GM10248 (cell line): ENCODE measurements at regions not wholly inside any gene's neighbourhood (a gene's known extent, or its start where the extent isn't known, plus 50 kb on each side); places are given as distances from the start of the nearest gene placed in this dataset.

Experiments
- CTCF ChIA-PET: fragments of 300-600 bp; sonication (Branson Sonifier 250); formaldehyde crosslinking; extraction: SDS; loops from one replicate; lab custom pipeline; 2021; ENCODE audit warnings: antibody characterized with exemption; lab: Yijun Ruan, JAX
- POLR2A ChIA-PET: fragments of 350-650 bp; sonication (Branson Sonifier 250); formaldehyde crosslinking; extraction: SDS; loops from one replicate; lab custom pipeline; 2020; ENCODE audit warnings: antibody characterized with exemption; lab: Yijun Ruan, JAX
- DNase-seq: peaks from one replicate; pipeline ENCODE4 v3.0.0; 2012; ENCODE audit errors: extremely low spot score
- CTCF ChIP-seq: IDR thresholded peaks from 2 replicates; pipeline ENCODE4 v1.5.1; 2012; ENCODE audit warnings: mild to moderate bottlenecking, low read depth; ENCODE audit errors: extremely low read depth, missing control alignments, control extremely low read depth

GRCh38 chr1:4019606-4020331 lies 119.7 kb upstream of the C1orf174 start:
- ChIA-PET POLR2A (no interaction called here), CTCF (no interaction called here)
- no peak for DNase-seq
- no peak for TF ChIP-seq CTCF

GRCh38 chr1:4020449-4020848 lies 120.4 kb upstream of the C1orf174 start:
- no peak for DNase-seq
- POLR2A ChIA-PET, result no interaction called here
- TF ChIP-seq CTCF, result no peak
- CTCF ChIA-PET, result no interaction called here

- POLR2A ChIA-PET, result no interaction called here
- CTCF ChIA-PET, result no interaction called here
- no peak for DNase-seq
- no peak for TF ChIP-seq CTCF
Measured at GRCh38 chr1:4021136-4021973, 121.3 kb upstream of the C1orf174 start.

GRCh38 chr1:4021974-4022268 lies 121.8 kb upstream of the C1orf174 start:
- POLR2A ChIA-PET, result no interaction called here
- CTCF ChIA-PET, result no interaction called here

GRCh38 chr1:4022715-4023114 lies 122.6 kb upstream of the C1orf174 start:
- no peak for TF ChIP-seq CTCF
- DNase-seq, result no peak
- CTCF ChIA-PET, result no interaction called here

More at GRCh38 chr1:4021974-4022268, 121.8 kb upstream of the C1orf174 start:
- no peak for DNase-seq
- TF ChIP-seq CTCF, result no peak

GRCh38 chr1:4023678-4024077 lies 123.6 kb upstream of the C1orf174 start:
- no peak for TF ChIP-seq CTCF
- ChIA-PET POLR2A (no interaction called here), CTCF (no interaction called here)
- DNase-seq, result no peak

More at GRCh38 chr1:4022715-4023114, 122.6 kb upstream of the C1orf174 start:
- POLR2A ChIA-PET, result no interaction called here
